ENCODE measurements at regions not wholly inside any gene's neighbourhood (a gene's known extent, or its start where the extent isn't known, plus 50 kb on each side); places are given as distances from the start of the nearest gene placed in this dataset.
A peak's percentile ranks its signal among the peaks of the same experiment; 100 is the strongest.
"Not testable (repeated sequence)": the region's sequence is repeated elsewhere in the genome, so short reads cannot be mapped to it uniquely, and the experiment has no call there.

DNA sequence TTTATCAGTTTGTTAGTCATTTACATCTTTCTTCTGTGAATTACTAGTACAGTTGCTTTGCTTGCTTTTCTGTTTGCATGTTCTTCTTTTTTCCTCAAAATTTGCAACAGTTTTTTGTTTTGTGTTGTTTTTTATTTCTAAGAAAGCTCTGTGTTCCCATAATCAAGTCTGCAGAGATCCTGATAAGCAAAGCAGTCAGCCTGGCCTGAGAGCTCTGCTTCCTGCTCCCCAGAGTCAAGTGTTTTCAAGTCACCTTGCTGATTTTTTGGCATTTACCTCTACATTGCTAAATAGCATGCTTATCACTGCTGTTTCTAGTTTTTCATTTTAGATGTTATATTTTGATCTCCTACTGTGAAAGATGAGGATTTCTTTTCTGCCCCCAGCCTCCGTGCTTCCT, 113.2 kb downstream of the CDRT15L2 start:
- H3K4me3 ChIP-seq; ATAC-seq (replicated peaks in 6 of 8); H3K27ac ChIP-seq; in situ Hi-C loops (cut with MboI; ENCODE audit: low pct_unique_long_range_greater_than_20kb in 2 of 9, low sequenced_read_pairs in 9 of 9, unreplicated experiment in 9 of 9); H3K4me1 ChIP-seq (replicated peaks in 1 of 2): not testable (repeated sequence)
- 0 to 100% (median 80%) methylated on average over 1 of the region's 1 CpG; no CpG with 5 or more reads in 5 of the 10 experiments for WGBS, 10 experiments

DNA sequence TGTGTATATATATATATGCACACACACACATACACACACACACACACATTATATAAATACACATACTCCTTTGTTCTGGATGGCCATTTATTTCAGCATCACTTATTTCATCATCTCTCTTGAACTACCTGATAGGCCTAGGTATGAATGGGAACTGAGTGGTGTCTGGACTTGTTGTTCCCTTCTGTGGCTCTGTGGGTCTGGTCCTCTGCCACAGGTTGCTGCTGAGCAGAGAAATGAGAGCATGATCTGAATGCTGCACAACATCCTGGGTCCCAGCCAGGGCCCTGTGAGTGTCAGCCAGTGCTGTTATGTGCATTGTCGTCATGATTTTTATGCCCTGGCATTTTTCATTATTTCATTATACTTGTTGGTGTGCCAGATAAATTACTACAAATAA, 116.3 kb downstream of the CDRT15L2 start:
- in situ Hi-C loops (cut with MboI; ENCODE audit: low pct_unique_long_range_greater_than_20kb in 2 of 9, low sequenced_read_pairs in 9 of 9, unreplicated experiment in 9 of 9); H3K4me1 ChIP-seq (replicated peaks in 1 of 2); H3K27ac ChIP-seq; H3K4me3 ChIP-seq: not testable (repeated sequence)
- 0 to 100% (median 71%) methylated on average over 1 of the region's 1 CpG; no CpG with 5 or more reads in 1 of the 10 experiments for WGBS, 10 experiments
- ATAC-seq (replicated peaks in 6 of 8) = peak in 1 of 8 experiments; percentile 20

DNA sequence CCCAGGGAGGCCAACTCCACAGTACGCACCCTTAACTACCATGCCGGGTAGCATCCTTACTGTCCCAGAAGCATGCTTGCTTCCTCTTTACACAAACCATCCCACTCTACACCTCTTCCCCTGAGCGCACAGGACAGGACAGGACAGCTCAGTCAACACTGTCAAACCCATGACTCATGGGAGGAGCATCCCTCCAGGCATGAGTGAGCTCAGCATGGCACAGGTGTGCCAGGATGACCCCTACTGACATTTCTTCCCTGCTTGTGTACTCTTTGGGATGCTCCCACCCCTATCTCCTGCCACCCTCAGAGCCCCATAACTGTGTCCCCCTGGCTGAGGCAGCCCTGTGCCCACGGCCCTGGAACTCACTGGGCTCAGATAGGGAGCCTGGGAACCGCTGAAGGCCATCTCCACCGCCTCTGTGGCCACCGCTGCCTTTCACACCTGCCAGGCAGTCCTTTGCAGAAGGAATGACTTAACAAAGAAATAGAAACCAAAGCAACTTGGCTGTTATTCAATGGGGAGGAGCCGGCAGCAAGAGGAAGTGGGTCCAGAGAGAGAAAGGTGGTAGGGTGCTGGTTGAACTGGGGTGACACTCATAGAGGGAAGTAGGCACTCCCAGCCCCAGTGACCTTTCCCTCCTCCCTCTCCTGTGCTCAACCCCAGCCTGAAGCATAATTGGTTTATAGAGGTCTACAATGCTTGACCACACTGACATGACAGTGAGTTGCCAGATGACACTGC, 119.1 kb downstream of the CDRT15L2 start:
- ATAC-seq (replicated peaks in 6 of 8) = peak in 2 of 8 experiments; percentile 25 to 38
- H3K4me3 ChIP-seq; in situ Hi-C loops (cut with MboI; ENCODE audit: low pct_unique_long_range_greater_than_20kb in 2 of 9, low sequenced_read_pairs in 9 of 9, unreplicated experiment in 9 of 9); H3K4me1 ChIP-seq (replicated peaks in 1 of 2); H3K27ac ChIP-seq: not testable (repeated sequence)
- WGBS, 10 experiments = 50% methylated on average over 2 of the region's 8 CpGs; no CpG with 5 or more reads in 9 of the 10 experiments

DNA sequence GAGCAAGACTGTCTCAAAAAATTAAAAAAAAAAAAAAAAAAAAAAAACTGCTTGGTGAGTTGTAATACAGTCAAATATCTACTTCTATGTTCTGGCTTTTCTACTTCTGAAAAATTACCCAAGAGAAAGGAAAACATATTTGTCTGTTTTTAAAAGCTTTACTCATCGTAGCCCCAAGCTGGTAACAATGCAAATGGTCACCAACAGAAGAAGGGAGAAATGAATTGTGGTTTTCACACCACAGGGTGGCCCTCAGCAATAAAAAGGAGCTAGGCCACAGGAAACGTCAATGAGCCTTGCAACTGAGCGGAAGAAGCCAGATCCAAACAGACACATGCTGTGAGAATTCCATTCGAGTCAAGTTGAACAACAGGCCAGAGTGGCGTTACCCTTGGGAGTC, 121.0 kb downstream of the CDRT15L2 start:
- ATAC-seq (replicated peaks in 6 of 8) = peak in 2 of 8 experiments; percentile 15 to 61
- H3K27ac ChIP-seq; H3K4me3 ChIP-seq; H3K4me1 ChIP-seq (replicated peaks in 1 of 2); in situ Hi-C loops (cut with MboI; ENCODE audit: low pct_unique_long_range_greater_than_20kb in 2 of 9, low sequenced_read_pairs in 9 of 9, unreplicated experiment in 9 of 9): not testable (repeated sequence)
- WGBS, 10 experiments = 40 to 60% (median 57%) methylated on average over 1 of the region's 5 CpGs; no CpG with 5 or more reads in 7 of the 10 experiments

DNA sequence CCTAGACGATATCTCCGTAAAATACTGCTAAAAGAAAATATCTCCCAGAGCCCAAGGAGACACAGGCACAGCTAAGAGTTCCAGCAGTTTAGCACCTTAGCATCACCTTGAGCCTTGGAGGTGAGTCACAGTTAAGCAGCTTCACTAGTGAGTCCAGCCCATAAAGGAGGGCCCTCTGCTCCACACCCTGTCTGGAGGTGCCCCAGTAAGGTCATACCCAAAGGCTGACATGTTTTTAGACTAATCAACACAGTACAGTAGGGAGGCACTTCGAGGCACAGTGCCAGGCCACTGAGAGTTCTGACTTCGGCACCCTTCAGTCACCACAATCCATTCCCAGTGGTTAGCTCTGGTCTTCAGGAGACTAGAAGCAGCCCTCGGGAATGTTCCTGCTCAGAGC, 121.8 kb downstream of the CDRT15L2 start:
- H3K4me1 ChIP-seq (replicated peaks in 1 of 2); H3K4me3 ChIP-seq; H3K27ac ChIP-seq; in situ Hi-C loops (cut with MboI; ENCODE audit: low pct_unique_long_range_greater_than_20kb in 2 of 9, low sequenced_read_pairs in 9 of 9, unreplicated experiment in 9 of 9): not testable (repeated sequence)
- WGBS, 10 experiments = 71 to 100% (median 92%) methylated on average over 1 to 2 of the region's 5 CpGs; no CpG with 5 or more reads in 6 of the 10 experiments
- peak in 1 of 8 experiments; percentile 36 for ATAC-seq (replicated peaks in 6 of 8)

DNA sequence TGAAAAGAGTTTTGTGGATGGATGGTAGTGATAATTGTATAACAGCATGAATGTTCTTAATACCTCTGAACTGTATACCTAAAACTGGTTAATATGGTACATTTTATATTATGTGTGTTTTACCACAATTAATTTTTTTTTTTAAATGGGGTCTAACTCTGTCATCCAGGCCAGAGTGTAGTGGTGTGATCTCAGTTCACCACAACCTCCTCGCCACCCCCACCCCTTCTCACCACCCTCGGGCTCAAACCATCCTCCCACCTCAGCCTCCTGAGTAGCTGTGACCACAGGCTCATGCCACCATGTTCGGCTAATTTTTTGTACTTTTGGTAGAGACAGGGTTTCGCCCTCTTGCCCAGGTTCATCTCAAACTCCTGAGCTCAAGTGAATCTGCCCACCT, 123.2 kb downstream of the CDRT15L2 start:
- H3K4me1 ChIP-seq (replicated peaks in 1 of 2) = no peaks in the 10 kb centered on the region
- no peak for ATAC-seq (replicated peaks in 6 of 8)
- H3K4me3 ChIP-seq = no peak overlapping the region
- H3K27ac ChIP-seq = no peak overlapping the region
- WGBS, 10 experiments = no CpG with 5 or more reads among the region's 4 CpGs
- in situ Hi-C loops (cut with MboI; ENCODE audit: low pct_unique_long_range_greater_than_20kb in 2 of 9, low sequenced_read_pairs in 9 of 9, unreplicated experiment in 9 of 9) = no loop called here

DNA sequence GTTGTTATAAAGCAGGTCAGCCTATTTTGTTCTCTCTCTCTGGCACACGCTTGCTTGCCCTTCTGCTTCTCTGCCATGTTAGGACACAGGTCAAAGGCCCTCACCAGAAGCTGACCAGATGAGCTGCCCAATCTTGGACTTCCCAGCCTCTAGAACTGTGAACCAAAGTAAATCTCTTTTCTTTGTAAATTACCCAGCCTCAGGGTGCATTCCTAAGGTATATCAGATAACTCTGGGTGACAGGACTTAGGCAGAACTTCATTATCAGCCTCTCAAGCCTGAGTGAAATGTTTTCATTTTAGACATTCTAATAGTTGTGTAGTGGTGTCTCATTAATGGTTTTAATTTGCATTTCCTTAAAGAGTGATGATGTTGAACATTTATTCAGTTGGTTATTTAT, 124.3 kb downstream of the CDRT15L2 start:
- WGBS, 10 experiments = no CpG with 5 or more reads among the region's 1 CpG
- no peak overlapping the region for H3K27ac ChIP-seq
- ATAC-seq (replicated peaks in 6 of 8) = no peak
- no peak overlapping the region for H3K4me3 ChIP-seq
- no peaks in the 10 kb centered on the region for H3K4me1 ChIP-seq (replicated peaks in 1 of 2)
- in situ Hi-C loops (cut with MboI; ENCODE audit: low pct_unique_long_range_greater_than_20kb in 2 of 9, low sequenced_read_pairs in 9 of 9, unreplicated experiment in 9 of 9) = no loop called here

DNA sequence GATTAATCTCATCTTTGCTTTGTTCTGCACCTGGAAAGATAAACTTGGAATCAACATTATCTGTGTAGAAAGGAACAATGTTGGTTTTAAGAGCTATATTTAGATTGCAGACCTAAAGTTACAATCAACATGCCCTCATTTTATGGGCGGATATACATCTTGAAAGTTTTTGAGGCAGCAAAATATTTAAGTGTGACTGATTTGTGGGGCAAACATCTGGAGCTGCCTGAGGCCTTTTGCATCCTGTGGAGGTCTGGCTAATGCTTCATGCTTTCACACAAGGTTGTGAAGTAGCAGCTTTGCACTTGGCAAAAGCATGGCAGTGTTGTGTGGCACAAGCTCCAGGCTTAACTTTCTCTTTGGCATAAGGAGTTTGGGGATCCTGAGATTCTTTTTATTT, 125.7 kb downstream of the CDRT15L2 start:
- 0 to 100% (median 78%) methylated on average over 1 of the region's 1 CpG; no CpG with 5 or more reads in 3 of the 10 experiments for WGBS, 10 experiments

DNA sequence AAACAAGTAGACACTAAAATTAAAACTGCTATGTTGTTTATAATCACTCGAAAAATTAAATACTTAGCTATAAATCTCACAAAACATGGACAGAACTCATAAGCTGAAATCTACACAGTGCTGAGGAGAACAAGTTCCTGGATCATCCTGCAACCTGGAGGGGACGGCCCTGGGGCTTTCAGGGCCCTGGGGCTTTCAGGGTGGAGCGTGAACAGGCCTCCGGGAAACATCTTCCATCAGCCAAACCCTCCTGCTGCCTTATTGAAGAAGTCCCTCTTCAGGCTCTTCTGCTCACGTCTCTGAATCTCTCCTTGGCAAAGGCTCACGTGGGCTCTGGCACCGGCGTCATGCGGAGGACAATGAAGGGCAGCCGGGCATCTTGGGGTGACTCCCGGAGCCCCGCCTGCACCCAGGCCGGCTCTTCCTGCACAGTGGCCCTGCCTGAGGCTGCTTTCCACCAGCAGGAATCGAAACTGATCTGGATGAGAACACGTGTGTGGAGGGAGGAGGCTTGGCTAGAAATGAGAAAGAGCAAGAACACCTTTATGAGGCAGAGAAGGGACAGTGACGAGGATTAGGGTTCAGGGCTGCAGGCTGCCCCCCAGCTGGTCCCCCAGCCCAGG, 127.3 kb downstream of the CDRT15L2 start:
- H3K27ac ChIP-seq = no peak overlapping the region
- peak in 3 of 8 experiments; percentile 59 to 98 (median 86) for ATAC-seq (replicated peaks in 6 of 8)
- no peaks in the 10 kb centered on the region for H3K4me1 ChIP-seq (replicated peaks in 1 of 2)
- H3K4me3 ChIP-seq = no peak overlapping the region
- WGBS, 10 experiments = 13 to 93% (median 80%) methylated on average over 1 to 7 of the region's 16 CpGs; no CpG with 5 or more reads in 1 of the 10 experiments
- in situ Hi-C loops (cut with MboI; ENCODE audit: low pct_unique_long_range_greater_than_20kb in 2 of 9, low sequenced_read_pairs in 9 of 9, unreplicated experiment in 9 of 9) = no loop called here

More for the DNA sequence above, 125.7 kb downstream of the CDRT15L2 start:
- H3K27ac ChIP-seq; in situ Hi-C loops (cut with MboI; ENCODE audit: low pct_unique_long_range_greater_than_20kb in 2 of 9, low sequenced_read_pairs in 9 of 9, unreplicated experiment in 9 of 9); H3K4me1 ChIP-seq (replicated peaks in 1 of 2); H3K4me3 ChIP-seq: not testable (repeated sequence)
- ATAC-seq (replicated peaks in 6 of 8) = peak in 1 of 8 experiments; percentile 25

DNA sequence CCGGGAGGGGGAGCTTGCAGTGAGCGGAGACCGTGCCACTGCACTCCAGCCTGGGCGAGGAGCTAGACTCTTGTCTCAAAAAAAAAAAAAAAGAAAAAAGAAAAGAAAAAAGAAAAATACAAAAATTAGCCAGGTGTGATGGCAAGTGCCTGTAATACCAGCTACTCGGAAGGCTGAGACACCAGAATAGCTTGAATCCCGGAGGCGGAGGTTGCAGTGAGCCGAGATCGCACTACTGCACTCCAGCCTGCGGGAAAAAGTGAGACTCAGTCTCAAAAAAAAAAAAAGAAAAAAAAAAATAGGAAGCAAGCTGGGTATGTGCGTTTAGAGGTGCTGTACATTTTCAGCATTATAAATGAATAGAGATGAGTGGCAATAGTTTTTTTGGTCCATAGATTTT, 129.3 kb downstream of the CDRT15L2 start:
- 58 to 100% (median 87%) methylated on average over 2 to 11 of the region's 11 CpGs; no CpG with 5 or more reads in 1 of the 10 experiments for WGBS, 10 experiments
- ATAC-seq (replicated peaks in 6 of 8) = not testable (repeated sequence)

DNA sequence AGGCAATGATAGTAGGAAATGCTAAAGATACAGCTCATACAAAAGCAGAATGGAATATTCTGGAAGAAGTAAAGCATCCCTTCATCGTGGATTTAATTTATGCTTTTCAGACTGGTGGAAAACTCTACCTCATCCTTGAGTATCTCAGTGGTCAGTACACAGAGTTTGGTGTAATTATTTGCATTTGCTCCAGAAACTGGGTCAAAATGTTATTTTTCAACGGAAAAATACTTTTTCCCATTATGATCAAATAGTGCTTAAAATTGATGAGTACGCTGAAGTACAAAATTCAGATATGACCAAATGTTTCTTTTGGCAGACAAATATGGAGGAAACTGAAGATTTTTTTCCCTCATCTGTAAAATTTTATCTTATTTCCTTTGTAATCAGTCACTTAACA, 137.0 kb downstream of the CDRT15L2 start:
- H3K4me1 ChIP-seq (replicated peaks in 1 of 2); in situ Hi-C loops (cut with MboI; ENCODE audit: low pct_unique_long_range_greater_than_20kb in 2 of 9, low sequenced_read_pairs in 9 of 9, unreplicated experiment in 9 of 9); H3K27ac ChIP-seq; H3K4me3 ChIP-seq; ATAC-seq (replicated peaks in 6 of 8): not testable (repeated sequence)
- WGBS, 10 experiments = 22 to 88% (median 64%) methylated on average over 2 to 3 of the region's 3 CpGs; no CpG with 5 or more reads in 2 of the 10 experiments

More for the DNA sequence above, 129.3 kb downstream of the CDRT15L2 start:
- H3K4me3 ChIP-seq; H3K4me1 ChIP-seq (replicated peaks in 1 of 2); in situ Hi-C loops (cut with MboI; ENCODE audit: low pct_unique_long_range_greater_than_20kb in 2 of 9, low sequenced_read_pairs in 9 of 9, unreplicated experiment in 9 of 9); H3K27ac ChIP-seq: not testable (repeated sequence)

DNA sequence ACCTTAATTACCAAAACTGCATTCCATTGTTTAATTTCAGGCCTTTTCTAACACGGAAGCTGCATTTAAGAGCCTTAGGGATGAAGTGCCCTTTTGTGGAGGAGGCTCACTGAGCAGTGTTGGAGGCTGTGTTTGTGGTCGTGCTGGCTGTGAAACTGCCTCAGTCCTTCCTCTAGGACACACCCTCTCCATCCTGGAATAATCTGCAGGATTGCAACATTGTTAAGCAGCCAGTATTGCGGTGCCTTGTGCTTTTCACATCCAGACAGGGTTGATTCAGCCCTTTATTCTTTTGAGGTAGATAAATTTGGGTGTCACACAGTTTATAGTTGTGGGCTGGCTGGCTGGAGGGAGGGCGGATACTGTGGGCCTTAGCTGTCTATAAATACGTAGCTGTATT, 141.6 kb downstream of the CDRT15L2 start:
- 0 to 63% (median 11%) methylated on average over 1 to 5 of the region's 5 CpGs; no CpG with 5 or more reads in 2 of the 10 experiments for WGBS, 10 experiments
- Histone ChIP-seq H3K4me1 (replicated peaks in 1 of 2) (no peaks in the 10 kb centered on the region), H3K4me3 (no peak overlapping the region), H3K27ac (no peak overlapping the region)
- in situ Hi-C loops (cut with MboI; ENCODE audit: low pct_unique_long_range_greater_than_20kb in 2 of 9, low sequenced_read_pairs in 9 of 9, unreplicated experiment in 9 of 9) = no loop called here
- peak; percentile 75 to 98 (median 90) for ATAC-seq (replicated peaks in 6 of 8)

DNA sequence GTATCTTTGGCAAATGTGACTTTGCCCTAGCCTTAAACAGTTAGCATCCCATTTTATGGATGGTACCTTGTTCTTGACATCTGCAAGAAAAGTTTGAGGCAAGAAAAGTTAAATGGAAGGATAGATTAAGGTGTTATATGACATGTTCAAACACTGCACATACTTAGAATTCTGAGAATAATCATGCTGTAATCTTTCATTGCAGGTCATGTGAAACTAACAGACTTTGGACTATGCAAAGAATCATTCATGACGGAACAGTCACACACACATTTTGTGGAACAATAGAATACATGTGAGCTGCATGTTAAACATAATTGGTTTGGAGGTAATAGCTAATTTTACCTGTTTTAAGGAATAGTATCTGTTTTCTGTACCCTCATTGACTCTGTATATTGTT, 144.9 kb downstream of the CDRT15L2 start:
- in situ Hi-C loops (cut with MboI; ENCODE audit: low pct_unique_long_range_greater_than_20kb in 2 of 9, low sequenced_read_pairs in 9 of 9, unreplicated experiment in 9 of 9) = not testable (repeated sequence)
- WGBS, 10 experiments = 67 to 100% (median 100%) methylated on average over 1 of the region's 1 CpG; no CpG with 5 or more reads in 3 of the 10 experiments

More for the DNA sequence above, 144.9 kb downstream of the CDRT15L2 start:
- not testable (repeated sequence) for ATAC-seq (replicated peaks in 6 of 8); H3K27ac ChIP-seq; H3K4me3 ChIP-seq; H3K4me1 ChIP-seq (replicated peaks in 1 of 2)

Measured in motor neuron (in vitro differentiated cells).